Subcutaneous abdominal adipose tissue (tissue), 5 donors: ENCODE measurements at regions not wholly inside any gene's neighbourhood (a gene's known extent, or its start where the extent isn't known, plus 50 kb on each side); places are given as distances from the start of the nearest gene placed in this dataset.

ENCODE experiments used
- H3K27ac ChIP-seq: one replicate; pipeline ENCODE4 v1.7.0; 2013; ENCODE audit warnings: low read depth, mild to moderate bottlenecking, inconsistent platforms, low read length, moderate library complexity
- H3K27me3 ChIP-seq, 5 donors: one replicate each; pipeline ENCODE4 v1.7.0; 2013; ENCODE audit warnings: low read length in 5 of 5, inconsistent platforms in 1 of 5; ENCODE audit not compliant: control insufficient read depth in 5 of 5, insufficient read depth in 4 of 5
- H3K36me3 ChIP-seq, 5 donors: one replicate each; pipeline ENCODE4 v1.7.0; 2013; ENCODE audit warnings: low read length in 5 of 5; ENCODE audit not compliant: control insufficient read depth in 5 of 5, insufficient read depth in 5 of 5
- H3K4me1 ChIP-seq, 5 donors: one replicate each; pipeline ENCODE4 v1.7.0; 2013; ENCODE audit warnings: low read length in 5 of 5, mild to moderate bottlenecking in 3 of 5, moderate library complexity in 1 of 5; ENCODE audit not compliant: control insufficient read depth in 5 of 5, insufficient read depth in 5 of 5
- H3K4me3 ChIP-seq, 5 donors: one replicate each; pipeline ENCODE4 v1.7.0; 2013; ENCODE audit warnings: low read length in 5 of 5, low read depth in 1 of 5
- H3K9ac ChIP-seq, 5 donors: one replicate each; pipeline ENCODE4 v1.7.0; 2013; ENCODE audit warnings: low read length in 5 of 5, mild to moderate bottlenecking in 4 of 5, moderate library complexity in 3 of 5
- H3K9me3 ChIP-seq, 5 donors: one replicate each; pipeline ENCODE4 v1.7.0; 2013; ENCODE audit warnings: low read length in 5 of 5; ENCODE audit not compliant: control insufficient read depth in 5 of 5
- donor health status: healthy.
- donor health status: healthy.
- donor health status: healthy.
- donor health status: healthy.
- donor health status: healthy.

DNA sequence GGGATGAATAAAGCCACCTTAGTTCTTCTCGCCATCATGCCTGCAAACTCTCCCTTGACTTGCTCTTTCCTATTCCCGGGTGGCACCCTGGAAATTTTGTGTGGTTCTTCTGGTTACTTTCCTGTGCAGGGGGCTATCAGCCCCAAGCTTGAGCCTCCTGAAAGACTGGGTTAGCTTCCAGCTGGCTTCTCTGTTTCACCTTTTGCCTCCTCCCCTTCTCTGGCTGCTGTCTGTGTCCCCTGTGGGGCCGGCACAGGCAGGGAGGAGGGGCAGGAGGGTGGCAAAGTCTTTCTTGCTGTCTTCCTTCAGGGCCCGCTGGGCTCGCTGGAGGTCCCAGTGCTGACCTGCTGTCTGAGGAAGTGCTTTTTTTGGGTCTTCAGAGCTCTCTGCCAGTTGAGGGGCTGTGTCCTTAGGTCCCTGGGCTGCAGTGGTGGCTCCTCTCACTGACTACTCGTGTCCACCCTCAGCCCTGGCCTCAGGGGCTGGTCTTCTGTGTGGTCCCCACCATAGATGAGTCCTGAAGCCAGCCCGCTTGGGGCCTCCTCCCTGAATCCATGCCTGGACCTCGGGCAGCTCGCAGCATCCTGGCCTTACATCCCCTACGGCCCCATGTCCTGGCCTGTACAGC is 196.5 kb downstream of the KLF13 start:
- Histone ChIP-seq H3K27me3 (no peaks in the 10 kb centered on the region), H3K36me3 (peaks cover 0 to 2% (median 0%) of the 10 kb centered on the region in 5 donors), H3K9ac (no peak overlapping the region), H3K4me1 (peaks cover 0 to 18% (median 6%) of the 10 kb centered on the region in 5 donors), H3K27ac (no peak overlapping the region), H3K9me3 (peaks cover 0 to 3% (median 0%) of the 10 kb centered on the region in 5 donors), H3K4me3 (no peak overlapping the region)

GRCh38 chr15:31523655-31524049 is 197.0 kb downstream of the KLF13 start:
- peaks cover 0 to 18% (median 6%) of the 10 kb centered on the region in 5 donors for H3K4me1 ChIP-seq
- no peak overlapping the region for H3K27ac ChIP-seq
- peaks cover 0 to 3% (median 0%) of the 10 kb centered on the region in 5 donors for H3K9me3 ChIP-seq
- peaks cover 0 to 2% (median 0%) of the 10 kb centered on the region in 5 donors for H3K36me3 ChIP-seq
- no peak overlapping the region for H3K9ac ChIP-seq
- H3K4me3 ChIP-seq: no peak overlapping the region
- H3K27me3 ChIP-seq: no peaks in the 10 kb centered on the region

- Histone ChIP-seq H3K36me3 (peaks cover 0 to 2% (median 0%) of the 10 kb centered on the region in 5 donors), H3K9ac (no peak overlapping the region), H3K9me3 (peaks cover 0 to under 1% (median 0%) of the 10 kb centered on the region in 5 donors), H3K27ac (no peak overlapping the region), H3K27me3 (no peaks in the 10 kb centered on the region), H3K4me1 (peaks cover 0 to 18% (median 6%) of the 10 kb centered on the region in 5 donors), H3K4me3 (no peak overlapping the region)
Measured at GRCh38 chr15:31525185-31525695, 198.6 kb downstream of the KLF13 start.

DNA sequence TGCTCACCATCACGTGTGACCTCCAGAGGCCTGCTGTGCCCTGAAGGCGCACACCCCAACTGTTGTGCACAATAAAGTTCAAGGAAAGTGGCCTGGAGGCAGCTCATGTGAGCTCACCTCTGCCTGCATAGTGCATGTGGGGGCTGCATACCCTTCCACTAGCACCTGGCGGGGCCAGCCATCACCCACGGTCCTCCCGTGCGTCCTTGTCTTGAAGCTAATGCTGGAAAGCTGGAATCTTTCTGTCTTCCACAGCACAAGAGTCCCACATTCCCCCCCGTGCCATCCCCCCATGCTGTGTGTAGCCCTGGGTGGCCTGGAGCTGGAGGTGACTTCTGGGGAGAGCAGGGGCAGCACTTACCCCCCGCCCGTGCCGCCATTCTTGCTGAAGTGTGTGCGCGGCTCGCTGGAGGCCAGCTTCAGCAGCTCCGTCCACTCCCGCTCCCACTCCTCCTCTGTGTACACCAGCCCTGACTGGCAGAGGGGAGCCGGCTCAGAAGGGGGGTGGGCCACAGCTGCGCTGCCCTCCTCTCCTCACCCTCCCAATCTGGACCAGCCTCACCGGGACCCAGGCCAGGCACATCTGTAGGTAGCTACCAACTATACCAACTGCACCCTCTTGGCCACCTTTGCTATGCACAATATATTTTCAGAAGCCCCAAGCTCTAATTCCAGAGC is 199.5 kb downstream of the KLF13 start:
- Histone ChIP-seq H3K36me3 (peaks cover 0 to 2% (median 0%) of the 10 kb centered on the region in 5 donors), H3K4me1 (peaks cover 0 to 18% (median 6%) of the 10 kb centered on the region in 5 donors), H3K9ac (no peak overlapping the region), H3K27me3 (no peaks in the 10 kb centered on the region), H3K9me3 (no peaks in the 10 kb centered on the region), H3K4me3 (no peak overlapping the region), H3K27ac (no peak overlapping the region)

GRCh38 chr15:31526916-31527690 is 200.5 kb downstream of the KLF13 start:
- H3K27me3 ChIP-seq: no peaks in the 10 kb centered on the region
- H3K9ac ChIP-seq: no peak overlapping the region
- H3K36me3 ChIP-seq: peaks cover 0 to 2% (median 0%) of the 10 kb centered on the region in 5 donors
- H3K9me3 ChIP-seq: no peaks in the 10 kb centered on the region
- H3K4me1 ChIP-seq: peaks cover 0 to 18% (median 6%) of the 10 kb centered on the region in 5 donors
- peak overlapping the region in 2 of 5 donors; percentile 49 to 52 for H3K4me3 ChIP-seq
- no peak overlapping the region for H3K27ac ChIP-seq

DNA sequence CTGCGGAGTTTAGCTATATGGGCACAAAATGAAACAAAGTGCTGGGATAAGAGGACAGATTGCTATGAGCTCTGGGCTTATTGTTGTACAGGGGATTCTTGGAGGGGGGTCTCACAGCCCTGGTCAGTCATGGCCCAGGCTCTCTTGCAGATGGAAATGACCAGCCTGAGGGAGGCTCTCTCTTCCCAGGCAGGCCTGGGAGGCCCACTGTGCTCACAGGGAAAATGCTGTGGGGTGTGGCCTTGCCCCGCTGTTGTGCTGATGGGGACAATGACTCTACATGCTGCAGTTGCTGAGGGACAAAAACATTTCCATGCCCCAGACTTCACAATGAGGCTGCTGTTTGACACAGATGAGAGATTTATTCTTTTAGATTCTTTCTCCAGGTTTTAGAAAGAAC is 202.2 kb downstream of the KLF13 start:
- Histone ChIP-seq H3K9ac (no peak overlapping the region), H3K27me3 (no peaks in the 10 kb centered on the region), H3K36me3 (peaks cover 0 to 2% (median 0%) of the 10 kb centered on the region in 5 donors), H3K4me1 (peaks cover 0 to 18% (median 0%) of the 10 kb centered on the region in 5 donors), H3K4me3 (no peak overlapping the region), H3K9me3 (no peaks in the 10 kb centered on the region), H3K27ac (no peak overlapping the region)

- no peaks in the 10 kb centered on the region for H3K36me3 ChIP-seq
- H3K4me3 ChIP-seq: no peak overlapping the region
- H3K9ac ChIP-seq: no peak overlapping the region
- no peak overlapping the region for H3K27ac ChIP-seq
- no peaks in the 10 kb centered on the region for H3K27me3 ChIP-seq
- H3K4me1 ChIP-seq: no peaks in the 10 kb centered on the region
- no peaks in the 10 kb centered on the region for H3K9me3 ChIP-seq
Measured at GRCh38 chr15:31537770-31538592, 211.3 kb downstream of the KLF13 start.

DNA sequence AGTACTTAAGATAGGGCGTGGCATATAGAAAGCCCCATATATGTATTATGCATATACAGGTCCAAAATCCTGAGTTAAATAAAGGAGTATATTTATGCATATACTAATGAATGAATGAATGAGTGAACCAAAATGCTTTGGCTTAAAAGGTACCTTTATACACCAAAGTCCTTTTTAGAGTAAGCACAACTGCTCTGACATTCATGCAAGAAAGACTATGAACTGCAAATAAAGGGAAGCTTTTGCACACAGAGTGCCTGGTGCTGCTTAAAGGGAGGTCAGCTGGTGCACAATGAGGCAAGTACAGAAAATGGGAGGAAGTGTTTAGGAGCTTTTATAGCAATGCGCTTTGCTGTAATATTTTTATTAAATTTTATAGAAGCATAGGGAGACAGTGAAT is 214.0 kb downstream of the KLF13 start:
- H3K9ac ChIP-seq: no peak overlapping the region
- no peak overlapping the region for H3K4me3 ChIP-seq
- H3K27ac ChIP-seq: no peak overlapping the region
- H3K9me3 ChIP-seq: no peaks in the 10 kb centered on the region
- H3K27me3 ChIP-seq: no peaks in the 10 kb centered on the region
- H3K4me1 ChIP-seq: no peaks in the 10 kb centered on the region
- no peaks in the 10 kb centered on the region for H3K36me3 ChIP-seq

DNA sequence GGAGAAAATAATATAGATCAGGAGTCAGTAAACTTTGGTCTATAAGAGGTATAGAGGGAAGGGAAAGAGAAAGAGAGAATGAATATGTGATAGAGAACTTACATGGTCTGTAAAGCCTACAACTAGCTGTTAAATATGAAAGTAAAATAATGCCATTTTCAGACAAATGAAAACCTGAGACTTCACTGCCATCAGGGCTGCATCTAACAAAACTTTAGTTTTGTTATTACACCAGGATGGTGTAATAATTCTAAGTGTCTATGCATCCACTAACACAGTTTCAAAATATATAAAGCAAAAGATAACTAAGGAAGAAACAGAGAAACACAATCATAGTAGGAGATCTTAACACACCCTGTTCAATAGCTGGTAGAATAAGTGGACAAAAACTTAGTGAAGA is 217.7 kb downstream of the KLF13 start:
- Histone ChIP-seq H3K4me1 (no peaks in the 10 kb centered on the region), H3K9ac (no peak overlapping the region), H3K27ac (no peak overlapping the region), H3K4me3 (no peak overlapping the region), H3K36me3 (no peaks in the 10 kb centered on the region), H3K27me3 (no peaks in the 10 kb centered on the region), H3K9me3 (no peaks in the 10 kb centered on the region)
